Urinary bladder (tissue), 3 donors: ENCODE measurements at regions not wholly inside any gene's neighbourhood (a gene's known extent, or its start where the extent isn't known, plus 50 kb on each side); places are given as distances from the start of the nearest gene placed in this dataset.
"Not testable (repeated sequence)": the region's sequence is repeated elsewhere in the genome, so short reads cannot be mapped to it uniquely, and the experiment has no call there.

Experiments used
- DNase-seq: peaks from one replicate; pipeline ENCODE4 v3.0.0-alpha.2; 2015; ENCODE audit errors: extremely low spot score
- H3K27ac ChIP-seq: one replicate; pipeline ENCODE4 v1.5.1; 2013; ENCODE audit warnings: low read depth, mild to moderate bottlenecking, moderate library complexity
- H3K36me3 ChIP-seq: one replicate; pipeline ENCODE4 v1.6.1; 2013; ENCODE audit warnings: mild to moderate bottlenecking, moderate library complexity; ENCODE audit not compliant: insufficient read depth
- H3K4me1 ChIP-seq: one replicate; pipeline ENCODE4 v1.6.1; 2013; ENCODE audit warnings: mild to moderate bottlenecking, moderate library complexity; ENCODE audit not compliant: insufficient read depth
- H3K4me3 ChIP-seq: one replicate; pipeline ENCODE4 v1.5.1; 2013; ENCODE audit warnings: low read depth, low read length
- WGBS: extraction: QIAGEN DNeasy Blood & Tissue Kit; methylation state at CpG from one replicate; pipeline ENCODE4 v1.1.7; 2013; 5-methylcytosine and 5-hydroxymethylcytosine counted together
- donor health status: healthy with polysubstance abuse.
- donor health status: healthy.

GRCh38 chr9:30630459-30630858, 1754.0 kb upstream of the ACO1 start:
- H3K4me1 ChIP-seq: no peaks in the 10 kb centered on the region
- no peak overlapping the region for H3K4me3 ChIP-seq
- DNase-seq: no peak
- no peak overlapping the region for H3K27ac ChIP-seq
- H3K36me3 ChIP-seq: no peaks in the 10 kb centered on the region

DNA sequence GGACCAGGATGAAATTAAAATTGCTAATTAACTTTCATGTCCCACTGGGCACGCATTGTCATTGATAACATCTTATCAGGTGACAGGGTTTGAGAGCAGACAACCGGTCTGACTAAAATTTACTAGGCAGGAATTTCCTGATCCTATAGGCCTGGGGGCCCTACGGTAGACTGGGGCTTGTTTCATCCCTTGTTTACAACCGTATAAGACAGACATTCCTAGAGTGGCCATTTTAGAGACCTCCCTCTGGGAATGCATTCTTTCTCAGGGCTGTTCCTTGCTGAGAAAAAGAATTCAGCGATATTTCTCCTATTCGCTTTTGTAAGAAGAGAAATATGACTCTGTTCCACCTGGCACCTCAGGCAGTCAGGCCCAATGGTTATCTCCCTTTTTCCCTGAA, 1737.8 kb upstream of the ACO1 start:
- H3K36me3 ChIP-seq, DNase-seq, H3K27ac ChIP-seq, H3K4me1 ChIP-seq, H3K4me3 ChIP-seq: not testable (repeated sequence)
- WGBS: 82% methylated on average over 6 of the region's 6 CpGs

- Histone ChIP-seq H3K4me3 (no peak overlapping the region), H3K4me1 (no peaks in the 10 kb centered on the region), H3K27ac (no peak overlapping the region), H3K36me3 (no peaks in the 10 kb centered on the region)
- no peak for DNase-seq
- 84% methylated on average over 5 of the region's 5 CpGs for WGBS
Observed at GRCh38 chr9:30661925-30662324, 1722.5 kb upstream of the ACO1 start.

DNA sequence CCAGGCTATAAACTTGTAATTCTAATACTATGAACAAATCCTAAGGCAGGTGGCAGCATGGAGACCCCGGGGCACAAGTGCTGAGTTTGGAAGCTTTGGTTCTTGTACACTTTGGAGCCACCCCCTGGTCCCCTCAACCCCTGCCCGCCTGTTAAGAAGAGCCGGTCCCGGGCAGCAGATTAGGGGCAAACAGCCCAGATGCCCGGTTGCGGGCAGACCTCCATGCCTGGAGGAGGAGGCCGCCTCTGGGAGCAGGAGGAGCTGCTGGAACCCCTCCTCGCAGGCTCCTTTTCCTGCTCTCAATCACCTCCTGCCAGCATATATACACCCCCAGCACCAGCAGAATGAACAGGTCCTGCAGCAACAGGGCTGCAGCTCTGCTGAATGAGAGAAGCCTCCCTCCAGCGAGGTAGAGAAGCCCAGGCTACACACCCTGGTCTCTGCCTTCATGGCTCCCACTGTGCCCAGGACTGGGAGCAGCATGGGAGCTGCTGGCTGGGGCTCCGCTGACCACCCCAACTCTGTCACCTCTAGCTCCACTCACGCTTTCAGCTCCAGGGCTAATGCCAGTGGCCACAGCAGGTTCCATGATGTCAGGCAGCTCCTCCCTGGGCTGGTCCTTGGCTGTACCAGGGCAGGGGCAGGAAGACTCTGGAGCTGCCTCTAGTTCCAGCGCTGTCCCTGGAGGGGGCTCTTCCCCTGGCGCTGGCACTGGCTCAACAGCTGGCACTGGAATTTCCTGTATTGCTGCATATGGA, 1713.5 kb upstream of the ACO1 start:
- H3K36me3 ChIP-seq: no peaks in the 10 kb centered on the region
- no peak for DNase-seq
- H3K4me1 ChIP-seq: no peaks in the 10 kb centered on the region
- WGBS: 89% methylated on average over 13 of the region's 13 CpGs
- H3K27ac ChIP-seq: no peak overlapping the region
- H3K4me3 ChIP-seq: no peak overlapping the region

DNA sequence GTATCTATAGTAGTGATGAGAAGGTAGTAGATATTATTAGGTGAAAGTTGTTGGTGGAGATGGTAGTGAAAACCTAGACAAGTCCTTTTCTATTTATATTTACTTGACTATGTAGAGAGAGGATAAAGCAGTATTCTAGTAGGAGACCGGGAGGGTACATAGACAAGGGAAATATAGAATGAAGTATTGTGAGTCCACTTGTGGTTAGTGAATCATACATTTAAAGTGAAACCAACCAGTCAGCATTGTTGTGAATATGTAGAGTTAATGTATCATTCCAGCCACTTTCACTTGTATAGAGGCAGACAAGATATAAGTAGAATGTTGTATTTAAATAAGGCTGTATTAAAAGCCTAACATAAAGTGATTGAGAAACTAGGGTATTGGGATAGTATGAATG, 1711.3 kb upstream of the ACO1 start:
- WGBS: 91% methylated on average over 1 of the region's 1 CpG
- no peak overlapping the region for H3K4me3 ChIP-seq
- no peak for DNase-seq
- H3K4me1 ChIP-seq: no peaks in the 10 kb centered on the region
- no peak overlapping the region for H3K27ac ChIP-seq
- no peaks in the 10 kb centered on the region for H3K36me3 ChIP-seq

GRCh38 chr9:30676651-30677050, 1707.8 kb upstream of the ACO1 start:
- WGBS: 60% methylated on average over 1 of the region's 1 CpG
- H3K36me3 ChIP-seq: no peaks in the 10 kb centered on the region

GRCh38 chr9:30677221-30677620, 1707.2 kb upstream of the ACO1 start:
- WGBS: 89% methylated on average over 1 of the region's 1 CpG
- no peaks in the 10 kb centered on the region for H3K4me1 ChIP-seq
- DNase-seq: no peak
- no peaks in the 10 kb centered on the region for H3K36me3 ChIP-seq
- H3K4me3 ChIP-seq: no peak overlapping the region
- H3K27ac ChIP-seq: no peak overlapping the region

More at GRCh38 chr9:30676651-30677050, 1707.8 kb upstream of the ACO1 start:
- Histone ChIP-seq H3K27ac (no peak overlapping the region), H3K4me3 (no peak overlapping the region), H3K4me1 (no peaks in the 10 kb centered on the region)
- no peak for DNase-seq

DNA sequence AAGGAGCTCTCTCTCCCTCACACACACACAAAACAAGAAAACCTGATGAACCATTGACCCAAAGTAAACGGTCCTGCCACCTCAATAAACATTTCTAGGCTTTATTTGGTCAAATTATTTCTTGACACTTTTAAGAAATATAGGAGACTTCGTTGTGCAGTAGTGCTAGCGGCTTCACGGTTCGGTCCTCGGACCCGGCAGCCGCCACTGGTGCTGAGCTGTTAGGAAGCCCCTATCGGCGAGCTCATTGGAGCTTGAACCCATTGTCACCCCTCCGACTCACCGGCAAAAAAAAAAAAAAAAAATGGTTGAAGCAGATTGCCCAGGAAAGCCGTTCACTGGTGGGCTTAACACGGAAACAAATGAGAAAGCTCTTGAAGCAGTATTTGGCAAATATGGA, 1695.6 kb upstream of the ACO1 start:
- no peaks in the 10 kb centered on the region for H3K4me1 ChIP-seq
- H3K27ac ChIP-seq: no peak overlapping the region
- no peaks in the 10 kb centered on the region for H3K36me3 ChIP-seq
- no peak overlapping the region for H3K4me3 ChIP-seq
- no peak for DNase-seq
- WGBS: 91% methylated on average over 14 of the region's 14 CpGs

DNA sequence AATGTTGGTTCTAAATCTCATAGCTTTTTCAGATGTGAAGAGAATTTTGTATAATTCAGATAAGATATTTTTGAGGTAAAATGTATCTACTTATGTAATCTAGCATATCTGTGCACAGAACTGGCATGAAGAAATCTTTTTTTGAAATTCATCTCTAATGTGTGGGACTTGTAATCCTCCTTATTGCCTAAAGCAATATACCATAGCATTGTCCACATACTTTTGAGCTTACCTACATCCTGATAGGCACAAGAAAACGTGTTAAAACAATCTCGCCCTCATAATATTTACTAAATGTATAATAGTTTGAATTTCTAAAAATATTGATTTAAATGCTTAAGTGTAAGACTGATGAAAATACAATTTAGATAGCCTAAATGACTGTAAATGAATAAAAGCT, 1686.5 kb upstream of the ACO1 start:
- H3K27ac ChIP-seq: no peak overlapping the region
- no peaks in the 10 kb centered on the region for H3K36me3 ChIP-seq
- H3K4me3 ChIP-seq: no peak overlapping the region
- WGBS: 66% methylated on average over 2 of the region's 2 CpGs
- DNase-seq: no peak
- no peaks in the 10 kb centered on the region for H3K4me1 ChIP-seq

DNA sequence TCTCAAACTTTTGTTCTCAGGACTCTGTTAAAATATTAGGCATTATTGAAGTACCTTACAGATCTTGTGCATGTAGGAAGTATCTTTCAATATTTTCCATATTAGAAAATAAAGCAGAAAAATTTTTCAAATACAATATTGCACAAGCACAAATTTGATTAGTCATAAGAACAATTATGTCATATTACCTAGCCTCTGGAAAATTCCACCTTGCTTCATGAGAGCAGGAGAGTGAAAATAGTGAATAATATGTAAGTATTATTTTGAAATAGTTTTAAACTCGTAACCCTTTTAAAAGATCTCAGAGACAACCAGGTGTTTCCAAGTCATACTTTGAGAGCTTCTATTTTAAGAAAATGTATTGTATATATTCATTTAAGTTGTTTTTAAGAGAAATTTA, 1672.9 kb upstream of the ACO1 start:
- Histone ChIP-seq H3K36me3 (no peaks in the 10 kb centered on the region), H3K4me1 (no peaks in the 10 kb centered on the region), H3K4me3 (no peak overlapping the region), H3K27ac (no peak overlapping the region)
- 88% methylated on average over 1 of the region's 1 CpG for WGBS
- DNase-seq: no peak

GRCh38 chr9:30713243-30713642, 1671.2 kb upstream of the ACO1 start:
- no peaks in the 10 kb centered on the region for H3K4me1 ChIP-seq
- no peak overlapping the region for H3K4me3 ChIP-seq
- no peaks in the 10 kb centered on the region for H3K36me3 ChIP-seq
- DNase-seq: no peak
- H3K27ac ChIP-seq: no peak overlapping the region

DNA sequence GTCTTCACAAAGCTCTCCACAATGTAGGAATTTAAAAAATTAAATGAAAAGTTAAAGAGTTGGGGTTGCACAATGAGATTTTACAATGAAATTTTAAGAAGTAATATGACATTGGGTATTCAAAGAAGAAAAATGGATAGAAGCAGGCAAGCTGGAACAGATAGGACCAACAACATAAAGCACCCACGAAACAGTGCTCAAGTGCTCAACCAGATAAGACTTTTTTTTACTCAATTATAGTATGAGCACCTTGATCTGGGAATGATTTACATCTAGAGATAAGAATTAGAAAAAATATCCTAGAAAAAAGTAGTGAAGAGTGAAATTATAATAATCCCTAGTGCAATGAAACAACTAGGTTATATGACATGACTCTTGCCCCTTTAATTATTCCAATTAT, 1670.1 kb upstream of the ACO1 start:
- WGBS: 63% methylated on average over 1 of the region's 1 CpG
- no peaks in the 10 kb centered on the region for H3K36me3 ChIP-seq

GRCh38 chr9:30718483-30718882, 1666.0 kb upstream of the ACO1 start:
- DNase-seq: no peak
- Histone ChIP-seq H3K4me1 (no peaks in the 10 kb centered on the region), H3K4me3 (no peak overlapping the region), H3K36me3 (no peaks in the 10 kb centered on the region), H3K27ac (no peak overlapping the region)
- 77% methylated on average over 1 of the region's 1 CpG for WGBS

More for the DNA sequence above, 1670.1 kb upstream of the ACO1 start:
- DNase-seq: no peak
- no peaks in the 10 kb centered on the region for H3K4me1 ChIP-seq
- no peak overlapping the region for H3K27ac ChIP-seq
- no peak overlapping the region for H3K4me3 ChIP-seq

- no peaks in the 10 kb centered on the region for H3K36me3 ChIP-seq
- WGBS: 56% methylated on average over 5 of the region's 5 CpGs
- H3K4me1 ChIP-seq: no peaks in the 10 kb centered on the region
- H3K27ac ChIP-seq: no peak overlapping the region
- DNase-seq: no peak
- no peak overlapping the region for H3K4me3 ChIP-seq
Observed at GRCh38 chr9:30722065-30722464, 1662.4 kb upstream of the ACO1 start.

- WGBS: 59% methylated on average over 4 of the region's 4 CpGs
- H3K36me3 ChIP-seq: no peaks in the 10 kb centered on the region
- no peak for DNase-seq
- H3K27ac ChIP-seq: no peak overlapping the region
- no peaks in the 10 kb centered on the region for H3K4me1 ChIP-seq
- H3K4me3 ChIP-seq: no peak overlapping the region
Observed at GRCh38 chr9:30723656-30724055, 1660.8 kb upstream of the ACO1 start.
